ENCODE measurements at regions not wholly inside any gene's neighbourhood (a gene's known extent, or its start where the extent isn't known, plus 50 kb on each side); places are given as distances from the start of the nearest gene placed in this dataset.

DNA sequence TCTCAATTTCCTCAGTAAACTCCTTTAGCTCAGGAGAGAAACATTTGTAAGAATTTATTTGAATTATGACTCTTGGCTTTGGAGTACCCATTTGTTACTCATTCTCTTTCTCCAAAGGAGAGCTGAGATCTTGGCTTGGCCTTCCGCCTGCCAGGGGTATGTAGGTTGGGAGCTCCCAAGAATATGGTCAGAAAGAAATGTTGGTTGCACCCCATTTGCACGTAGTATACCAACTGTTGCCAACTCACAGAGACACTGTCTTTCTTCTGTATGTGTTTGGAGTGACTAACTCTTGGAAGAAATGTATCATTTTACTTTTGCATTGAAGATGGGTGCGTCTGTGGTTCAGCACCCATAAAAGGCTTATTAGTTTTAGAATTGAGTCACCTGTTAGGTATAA is 708.5 kb upstream of the SORCS1 start:
- H3K4me3 Mint-ChIP-seq (ENCODE audit: unreplicated experiment), result no peak overlapping the region

DNA sequence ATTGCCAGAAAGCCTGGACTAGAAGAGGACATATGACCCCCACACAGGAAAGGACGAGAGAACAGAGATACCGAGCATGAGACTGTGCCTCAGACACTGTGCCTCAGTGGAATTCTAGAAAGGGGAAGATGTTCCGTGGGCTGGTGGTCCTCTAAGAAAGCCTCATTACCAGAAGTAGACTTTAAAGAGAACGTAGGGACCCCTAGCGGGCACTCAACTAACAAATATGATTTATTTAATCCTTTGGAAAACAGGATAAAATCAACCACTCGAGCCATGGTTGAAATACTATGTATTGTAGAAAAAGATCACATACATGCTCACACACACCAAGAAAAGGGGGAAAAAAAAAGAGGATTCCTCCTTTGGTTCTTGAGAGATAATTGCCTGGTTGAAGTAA is 701.2 kb upstream of the SORCS1 start:
- Histone ChIP-seq H3K9me3 (no peaks in the 10 kb centered on the region), H3K4me3 (ENCODE audit: low read depth, low read length) (no peak overlapping the region), H3K4me1 (no peaks in the 10 kb centered on the region), H3K36me3 (ENCODE audit: control insufficient read depth, insufficient read depth, low read length) (no peaks in the 10 kb centered on the region), H3K27me3 (replicated peaks; ENCODE audit: control insufficient read depth, insufficient read depth, low read length) (no peaks in the 10 kb centered on the region)
- no peak for DNase-seq
- Mint-ChIP-seq H3K27me3 (ENCODE audit: insufficient read depth, unreplicated experiment) (no peaks in the 10 kb centered on the region), H3K9me3 (ENCODE audit: unreplicated experiment) (no peaks in the 10 kb centered on the region), H3K4me1 (ENCODE audit: low read depth, unreplicated experiment) (no peaks in the 10 kb centered on the region), H3K4me3 (ENCODE audit: unreplicated experiment) (no peak overlapping the region), H3K36me3 (ENCODE audit: insufficient read depth, unreplicated experiment) (no peaks in the 10 kb centered on the region), H3K27ac (ENCODE audit: unreplicated experiment) (no peak overlapping the region)
- POLR2A ChIA-PET, result no interaction called here
- no peak for TF ChIP-seq CTCF (IDR thresholded peaks at IDR 0.05; ENCODE audit: insufficient read depth in 1 of 2, low read depth in 1 of 2, low read length in 1 of 2, severe bottlenecking in 1 of 2, unreplicated experiment in 1 of 2)
- intact Hi-C loops (cut with micrococcal nuclease; ENCODE audit: unreplicated experiment), result no loop called here
- CTCF ChIA-PET, result no interaction called here
- BruUV-seq (replicated peaks), result no TSS peak

More for the DNA sequence above, 708.5 kb upstream of the SORCS1 start:
- H3K4me1 Mint-ChIP-seq (ENCODE audit: low read depth, unreplicated experiment), result no peaks in the 10 kb centered on the region
- ChIA-PET CTCF (no interaction called here), POLR2A (no interaction called here)
- Histone ChIP-seq H3K27me3 (replicated peaks; ENCODE audit: control insufficient read depth, insufficient read depth, low read length) (no peaks in the 10 kb centered on the region), H3K4me1 (no peaks in the 10 kb centered on the region), H3K4me3 (ENCODE audit: low read depth, low read length) (no peak overlapping the region), H3K36me3 (ENCODE audit: control insufficient read depth, insufficient read depth, low read length) (no peaks in the 10 kb centered on the region), H3K9me3 (no peaks in the 10 kb centered on the region)
- H3K9me3 Mint-ChIP-seq (ENCODE audit: unreplicated experiment), result no peaks in the 10 kb centered on the region
- BruUV-seq (replicated peaks), result no TSS peak
- intact Hi-C loops (cut with micrococcal nuclease; ENCODE audit: unreplicated experiment), result no loop called here
- no peak overlapping the region for H3K27ac Mint-ChIP-seq (ENCODE audit: unreplicated experiment)
- no peaks in the 10 kb centered on the region for H3K36me3 Mint-ChIP-seq (ENCODE audit: insufficient read depth, unreplicated experiment)
- no peaks in the 10 kb centered on the region for H3K27me3 Mint-ChIP-seq (ENCODE audit: insufficient read depth, unreplicated experiment)
- TF ChIP-seq CTCF (IDR thresholded peaks at IDR 0.05; ENCODE audit: insufficient read depth in 1 of 2, low read depth in 1 of 2, low read length in 1 of 2, severe bottlenecking in 1 of 2, unreplicated experiment in 1 of 2), result no peak
- DNase-seq, result no peak

GRCh38 chr10:107859065-107859464 is 694.6 kb upstream of the SORCS1 start:
- POLR2A ChIA-PET, result no interaction called here

More at GRCh38 chr10:107859065-107859464, 694.6 kb upstream of the SORCS1 start:
- Mint-ChIP-seq H3K4me3 (ENCODE audit: unreplicated experiment) (no peak overlapping the region), H3K9me3 (ENCODE audit: unreplicated experiment) (no peaks in the 10 kb centered on the region), H3K4me1 (ENCODE audit: low read depth, unreplicated experiment) (no peaks in the 10 kb centered on the region), H3K27ac (ENCODE audit: unreplicated experiment) (no peak overlapping the region), H3K36me3 (ENCODE audit: insufficient read depth, unreplicated experiment) (no peaks in the 10 kb centered on the region), H3K27me3 (ENCODE audit: insufficient read depth, unreplicated experiment) (no peaks in the 10 kb centered on the region)
- DNase-seq, result no peak
- Histone ChIP-seq H3K4me1 (no peaks in the 10 kb centered on the region), H3K9me3 (no peaks in the 10 kb centered on the region), H3K36me3 (ENCODE audit: control insufficient read depth, insufficient read depth, low read length) (no peaks in the 10 kb centered on the region), H3K27me3 (replicated peaks; ENCODE audit: control insufficient read depth, insufficient read depth, low read length) (no peaks in the 10 kb centered on the region), H3K4me3 (ENCODE audit: low read depth, low read length) (no peak overlapping the region)
- CTCF ChIA-PET, result no interaction called here
- intact Hi-C loops (cut with micrococcal nuclease; ENCODE audit: unreplicated experiment), result no loop called here
- BruUV-seq (replicated peaks), result no TSS peak
- TF ChIP-seq CTCF (IDR thresholded peaks at IDR 0.05; ENCODE audit: insufficient read depth in 1 of 2, low read depth in 1 of 2, low read length in 1 of 2, severe bottlenecking in 1 of 2, unreplicated experiment in 1 of 2), result no peak
